OCI-LY3 (cell line): ENCODE measurements at regions not wholly inside any gene's neighbourhood (a gene's known extent, or its start where the extent isn't known, plus 50 kb on each side); places are given as distances from the start of the nearest gene placed in this dataset.

ENCODE experiments used
- EZH2phosphoT487 ChIP-seq: fragments of 200-600 bp; shearing (Covaris generic); IDR thresholded peaks from 2 replicates; pipeline ENCODE4 v1.6.1; 2018; ENCODE audit warnings: antibody characterized with exemption, mixed run types, low read depth
- TF ChIP-seq, protein P1 (sequence below): fragments of 200-600, 300-600 bp; sonication (generic); IDR thresholded peaks from 2 replicates; pipeline ENCODE4 v1.5.1; 2014; ENCODE audit warnings: antibody characterized with exemption, low read length, low read depth

DNA sequence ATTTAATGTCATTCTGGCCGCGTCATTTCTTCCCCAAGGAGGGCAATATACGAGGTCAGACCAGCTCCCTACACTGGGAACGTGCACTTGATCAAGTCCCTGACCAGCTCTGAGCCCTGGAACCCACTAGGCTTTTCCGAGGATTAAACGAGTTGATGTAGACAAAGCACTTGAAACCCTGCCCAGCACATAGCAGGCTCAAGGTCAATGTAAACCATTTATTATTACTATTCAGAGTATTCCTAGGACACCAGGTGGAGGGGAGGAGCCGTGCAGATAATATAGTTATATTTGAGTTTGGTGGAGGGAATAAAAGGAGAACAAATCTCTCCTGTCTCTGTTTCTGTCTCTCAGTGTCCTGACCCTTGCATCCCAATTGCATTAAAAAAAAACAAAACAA, 174.1 kb upstream of the IGSF21 start:
- TF ChIP-seq, protein P1, sequence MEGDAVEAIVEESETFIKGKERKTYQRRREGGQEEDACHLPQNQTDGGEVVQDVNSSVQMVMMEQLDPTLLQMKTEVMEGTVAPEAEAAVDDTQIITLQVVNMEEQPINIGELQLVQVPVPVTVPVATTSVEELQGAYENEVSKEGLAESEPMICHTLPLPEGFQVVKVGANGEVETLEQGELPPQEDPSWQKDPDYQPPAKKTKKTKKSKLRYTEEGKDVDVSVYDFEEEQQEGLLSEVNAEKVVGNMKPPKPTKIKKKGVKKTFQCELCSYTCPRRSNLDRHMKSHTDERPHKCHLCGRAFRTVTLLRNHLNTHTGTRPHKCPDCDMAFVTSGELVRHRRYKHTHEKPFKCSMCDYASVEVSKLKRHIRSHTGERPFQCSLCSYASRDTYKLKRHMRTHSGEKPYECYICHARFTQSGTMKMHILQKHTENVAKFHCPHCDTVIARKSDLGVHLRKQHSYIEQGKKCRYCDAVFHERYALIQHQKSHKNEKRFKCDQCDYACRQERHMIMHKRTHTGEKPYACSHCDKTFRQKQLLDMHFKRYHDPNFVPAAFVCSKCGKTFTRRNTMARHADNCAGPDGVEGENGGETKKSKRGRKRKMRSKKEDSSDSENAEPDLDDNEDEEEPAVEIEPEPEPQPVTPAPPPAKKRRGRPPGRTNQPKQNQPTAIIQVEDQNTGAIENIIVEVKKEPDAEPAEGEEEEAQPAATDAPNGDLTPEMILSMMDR = no peak
- no peak for TF ChIP-seq EZH2phosphoT487
